ENCODE measurements at regions not wholly inside any gene's neighbourhood (a gene's known extent, or its start where the extent isn't known, plus 50 kb on each side); places are given as distances from the start of the nearest gene placed in this dataset.

DNA sequence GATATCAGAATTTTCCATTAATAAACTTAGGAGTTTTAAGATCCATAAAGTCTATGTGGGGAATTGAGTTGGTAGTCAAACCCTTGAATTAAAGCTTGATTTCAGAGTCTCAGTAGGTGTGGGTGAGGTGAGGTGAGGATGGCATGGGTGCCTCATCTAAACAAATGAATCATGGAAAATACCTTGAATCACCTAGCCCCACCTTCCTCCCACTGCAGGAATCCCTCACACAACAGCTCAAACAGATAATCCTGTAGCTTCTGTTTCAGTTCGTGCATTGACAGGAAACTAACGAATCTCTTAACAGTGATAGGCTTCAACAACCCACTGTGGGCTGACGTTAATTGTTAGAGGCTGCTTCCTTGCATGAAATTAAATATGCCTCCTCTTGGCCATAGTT, 185.0 kb downstream of the SREK1 start:
- TF ChIP-seq ZSCAN18 (tag by site-specific recombination; IDR thresholded peaks at IDR 0.05) = no peak
- no peak for TF ChIP-seq CTCF (tag by site-specific recombination; IDR thresholded peaks at IDR 0.05)
